ENCODE measurements at regions not wholly inside any gene's neighbourhood (a gene's known extent, or its start where the extent isn't known, plus 50 kb on each side); places are given as distances from the start of the nearest gene placed in this dataset.

DNA sequence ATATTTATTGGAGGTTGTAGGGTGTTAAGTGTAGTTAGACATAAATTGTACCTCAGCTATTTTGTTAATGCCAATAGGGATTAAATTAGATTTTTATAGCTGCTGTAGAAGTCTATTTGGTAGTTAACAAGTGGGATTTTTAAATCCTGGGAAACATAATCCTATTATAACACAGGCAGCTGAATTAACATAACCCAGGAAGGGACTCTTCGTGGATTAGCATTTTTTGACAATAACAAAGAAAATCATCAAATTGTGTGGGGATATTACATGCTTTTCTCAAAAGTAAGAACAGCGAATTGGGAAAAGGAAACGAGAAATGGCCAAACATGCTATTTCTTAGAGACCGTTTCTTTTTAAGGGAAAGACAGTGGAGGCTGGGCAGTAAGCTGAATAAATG, 172.8 kb downstream of the ZIC5 start:
- no peak for TF ChIP-seq CTCF (IDR thresholded peaks at IDR 0.05; ENCODE audit: borderline replicate concordance, extremely low read depth, low read length, poor library complexity, severe bottlenecking)
- no peak for TF ChIP-seq EZH2 (IDR thresholded peaks at IDR 0.05; ENCODE audit: borderline replicate concordance, low read depth, low read length, severe bottlenecking)
